WTC11 (cell line): ENCODE measurements at regions not wholly inside any gene's neighbourhood (a gene's known extent, or its start where the extent isn't known, plus 50 kb on each side); places are given as distances from the start of the nearest gene placed in this dataset.

Source experiments
- ATAC-seq: fragments of 200-7000 bp; cut with Tn5 transposase; 2 replicates; pipeline ENCODE4 v1.10.0; 2021; ENCODE audit warnings: mild to moderate bottlenecking, moderate library complexity
- CTCF ChIA-PET: fragments of 300-600 bp; sonication (Branson Sonifier 250); formaldehyde crosslinking; loops from one replicate; lab custom pipeline; 2021; ENCODE audit warnings: antibody characterized with exemption; lab: Charles Lee
- POLR2A ChIA-PET: fragments of 350-600 bp; sonication (Branson Sonifier 250); formaldehyde crosslinking; loops from one replicate; lab custom pipeline; 2021; ENCODE audit warnings: antibody characterized with exemption; lab: Charles Lee
- DNase-seq: peaks from one replicate; pipeline ENCODE4 v3.0.0; 2021; ENCODE audit warnings: low spot score
- H3K27ac Mint-ChIP-seq: 2 replicates; pipeline ENCODE4 v1.8.0; 2021; ENCODE audit warnings: mixed read lengths
- H3K27me3 Mint-ChIP-seq: 2 replicates; pipeline ENCODE4 v1.8.0; 2021; ENCODE audit warnings: low read depth, mild to moderate bottlenecking, moderate library complexity, mixed read lengths
- H3K36me3 Mint-ChIP-seq: 2 replicates; pipeline ENCODE4 v1.8.0; 2021; ENCODE audit warnings: mixed read lengths
- H3K4me1 Mint-ChIP-seq: 2 replicates; pipeline ENCODE4 v1.8.0; 2022; ENCODE audit warnings: mixed read lengths
- H3K4me3 Mint-ChIP-seq: 2 replicates; pipeline ENCODE4 v1.8.0; 2021; ENCODE audit warnings: mild to moderate bottlenecking, moderate library complexity, mixed read lengths
- H3K9me3 Mint-ChIP-seq: 2 replicates; pipeline ENCODE4 v1.8.0; 2021; ENCODE audit warnings: mixed read lengths
- GABPB1 ChIP-seq: sonication (generic); formaldehyde crosslinking; IDR thresholded peaks from 2 replicates; pipeline ENCODE4 v1.8.1; 2023; ENCODE audit warnings: mild to moderate bottlenecking, missing genetic modification reagents
- JAZF1 ChIP-seq: fragments of 250-450 bp; sonication (Bioruptor Pico); IDR thresholded peaks from 2 replicates; pipeline ENCODE4 v1.9.0; 2021; ENCODE audit warnings: moderate library complexity, mild to moderate bottlenecking, inconsistent platforms
- KAT7 ChIP-seq: sonication (generic); formaldehyde crosslinking; IDR thresholded peaks from 2 replicates; pipeline ENCODE4 v1.8.1; 2023; ENCODE audit warnings: missing genetic modification reagents, mild to moderate bottlenecking, borderline replicate concordance
- MXD4 ChIP-seq: fragments of 250-450 bp; sonication (Bioruptor Pico); IDR thresholded peaks from 2 replicates; pipeline ENCODE4 v1.8.0; 2021; ENCODE audit warnings: mild to moderate bottlenecking, moderate library complexity, borderline replicate concordance
- NR3C1 ChIP-seq: sonication (generic); formaldehyde crosslinking; conservative IDR thresholded peaks from 2 replicates; pipeline ENCODE4 v1.8.1; 2023; ENCODE audit warnings: low read depth, mild to moderate bottlenecking, missing genetic modification reagents
- SP1 ChIP-seq: sonication (generic); formaldehyde crosslinking; conservative IDR thresholded peaks from 2 replicates; pipeline ENCODE4 v1.8.1; 2022; ENCODE audit warnings: missing genetic modification reagents
- ZNF232 ChIP-seq: sonication (generic); formaldehyde crosslinking; IDR thresholded peaks from 2 replicates; pipeline ENCODE4 v1.8.0; 2022; ENCODE audit warnings: mild to moderate bottlenecking, missing genetic modification reagents
- ZNF317 ChIP-seq: sonication (generic); formaldehyde crosslinking; IDR thresholded peaks from 2 replicates; pipeline ENCODE4 v1.8.1; 2023; ENCODE audit warnings: low read depth, mild to moderate bottlenecking, moderate library complexity, missing genetic modification reagents, borderline replicate concordance
- TF ChIP-seq, protein P1 (sequence below): sonication (generic); formaldehyde crosslinking; IDR thresholded peaks from 2 replicates; pipeline ENCODE4 v1.8.0; 2022; ENCODE audit warnings: missing genetic modification reagents
- TF ChIP-seq, protein P2 (sequence below): sonication (generic); formaldehyde crosslinking; IDR thresholded peaks from 2 replicates; pipeline ENCODE4 v1.8.0; 2022; ENCODE audit warnings: mild to moderate bottlenecking, missing genetic modification reagents
- TF ChIP-seq, protein P3 (sequence below): sonication (generic); formaldehyde crosslinking; IDR thresholded peaks from 2 replicates; pipeline ENCODE4 v1.8.1; 2022; ENCODE audit warnings: missing genetic modification reagents, borderline replicate concordance
- TF ChIP-seq, protein P4 (sequence below): sonication (generic); formaldehyde crosslinking; IDR thresholded peaks from 2 replicates; pipeline ENCODE4 v1.8.1; 2023; ENCODE audit warnings: mild to moderate bottlenecking, missing genetic modification reagents
- TF ChIP-seq, protein P5 (sequence below): sonication (generic); formaldehyde crosslinking; conservative IDR thresholded peaks from 2 replicates; pipeline ENCODE4 v1.8.1; 2022; ENCODE audit warnings: mild to moderate bottlenecking, missing genetic modification reagents

DNA sequence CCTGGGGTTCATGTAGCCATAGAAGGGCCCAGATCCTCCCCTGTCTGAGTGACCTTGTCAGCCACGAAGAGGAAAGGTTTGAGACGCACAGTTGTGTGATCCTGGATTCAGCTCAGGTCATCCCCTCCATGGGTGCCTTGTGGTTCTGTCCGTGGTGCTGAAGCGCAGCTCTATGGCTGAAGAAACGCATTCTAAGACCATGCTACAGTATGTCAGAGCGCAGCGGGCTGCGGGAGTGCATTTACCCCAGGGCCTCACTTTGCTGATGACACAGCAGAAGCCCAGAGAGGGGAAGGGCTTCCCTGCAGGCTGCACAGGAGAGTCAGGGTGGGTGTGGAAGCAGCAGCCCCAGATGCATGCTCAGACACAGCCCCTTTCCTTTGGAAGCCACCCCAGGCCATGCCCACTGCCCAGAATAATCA, 68.8 kb upstream of the IQSEC1 start (continued):
- TF ChIP-seq, protein P1, sequence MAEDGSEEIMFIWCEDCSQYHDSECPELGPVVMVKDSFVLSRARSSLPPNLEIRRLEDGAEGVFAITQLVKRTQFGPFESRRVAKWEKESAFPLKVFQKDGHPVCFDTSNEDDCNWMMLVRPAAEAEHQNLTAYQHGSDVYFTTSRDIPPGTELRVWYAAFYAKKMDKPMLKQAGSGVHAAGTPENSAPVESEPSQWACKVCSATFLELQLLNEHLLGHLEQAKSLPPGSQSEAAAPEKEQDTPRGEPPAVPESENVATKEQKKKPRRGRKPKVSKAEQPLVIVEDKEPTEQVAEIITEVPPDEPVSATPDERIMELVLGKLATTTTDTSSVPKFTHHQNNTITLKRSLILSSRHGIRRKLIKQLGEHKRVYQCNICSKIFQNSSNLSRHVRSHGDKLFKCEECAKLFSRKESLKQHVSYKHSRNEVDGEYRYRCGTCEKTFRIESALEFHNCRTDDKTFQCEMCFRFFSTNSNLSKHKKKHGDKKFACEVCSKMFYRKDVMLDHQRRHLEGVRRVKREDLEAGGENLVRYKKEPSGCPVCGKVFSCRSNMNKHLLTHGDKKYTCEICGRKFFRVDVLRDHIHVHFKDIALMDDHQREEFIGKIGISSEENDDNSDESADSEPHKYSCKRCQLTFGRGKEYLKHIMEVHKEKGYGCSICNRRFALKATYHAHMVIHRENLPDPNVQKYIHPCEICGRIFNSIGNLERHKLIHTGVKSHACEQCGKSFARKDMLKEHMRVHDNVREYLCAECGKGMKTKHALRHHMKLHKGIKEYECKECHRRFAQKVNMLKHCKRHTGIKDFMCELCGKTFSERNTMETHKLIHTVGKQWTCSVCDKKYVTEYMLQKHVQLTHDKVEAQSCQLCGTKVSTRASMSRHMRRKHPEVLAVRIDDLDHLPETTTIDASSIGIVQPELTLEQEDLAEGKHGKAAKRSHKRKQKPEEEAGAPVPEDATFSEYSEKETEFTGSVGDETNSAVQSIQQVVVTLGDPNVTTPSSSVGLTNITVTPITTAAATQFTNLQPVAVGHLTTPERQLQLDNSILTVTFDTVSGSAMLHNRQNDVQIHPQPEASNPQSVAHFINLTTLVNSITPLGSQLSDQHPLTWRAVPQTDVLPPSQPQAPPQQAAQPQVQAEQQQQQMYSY (CRISPR knock-in tag), result no peak
- TF ChIP-seq, all 79 proteins: peak for 23

DNA sequence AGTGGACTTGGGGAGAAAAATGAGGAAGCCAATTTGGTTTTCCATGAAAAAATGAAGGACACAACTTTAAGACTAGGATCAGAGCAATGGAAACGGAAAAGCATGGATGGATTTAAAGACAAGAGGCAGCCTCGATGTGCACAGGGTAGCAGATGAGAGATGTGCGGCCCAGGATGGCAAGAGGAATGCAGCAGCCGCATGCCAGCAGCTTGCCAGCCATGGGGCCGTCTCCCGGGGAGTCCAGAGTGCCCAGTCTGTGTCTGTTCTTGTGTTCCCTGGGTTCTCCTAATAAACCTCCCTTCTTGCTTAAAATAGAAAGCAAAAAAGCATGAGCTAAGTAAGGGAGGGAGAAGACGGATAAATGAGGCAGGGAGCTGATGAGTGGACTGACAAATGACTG, 68.0 kb upstream of the IQSEC1 start:
- CTCF ChIA-PET, result interaction anchor here (0.8 to 2.7 kb wide), 6 partner anchors 9 to 507 kb away, joined by 3 to 22 read pairs (median 4); no protein-coding TSS in a partner anchor

DNA sequence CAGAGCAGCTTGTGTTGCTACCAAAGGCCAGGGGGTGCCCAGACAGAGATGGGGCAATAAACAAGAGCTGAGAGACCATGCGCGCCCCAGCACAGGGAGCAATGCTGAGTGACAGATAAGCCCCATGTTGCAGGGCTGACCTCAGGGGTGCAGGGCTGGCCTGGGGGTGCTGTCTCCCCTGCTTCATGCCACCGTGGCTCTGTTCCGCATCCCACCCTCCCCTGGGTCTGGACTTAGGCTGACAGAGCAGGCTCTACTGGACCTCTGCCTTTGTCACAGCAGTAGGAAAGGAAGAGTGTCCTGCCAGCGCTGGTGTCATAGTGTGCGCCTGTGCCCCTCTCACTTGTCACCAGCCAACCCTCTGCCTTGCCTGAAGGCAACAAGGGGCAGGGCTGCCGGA, 67.4 kb upstream of the IQSEC1 start:
- no peak for ATAC-seq
- TF ChIP-seq, protein P2, sequence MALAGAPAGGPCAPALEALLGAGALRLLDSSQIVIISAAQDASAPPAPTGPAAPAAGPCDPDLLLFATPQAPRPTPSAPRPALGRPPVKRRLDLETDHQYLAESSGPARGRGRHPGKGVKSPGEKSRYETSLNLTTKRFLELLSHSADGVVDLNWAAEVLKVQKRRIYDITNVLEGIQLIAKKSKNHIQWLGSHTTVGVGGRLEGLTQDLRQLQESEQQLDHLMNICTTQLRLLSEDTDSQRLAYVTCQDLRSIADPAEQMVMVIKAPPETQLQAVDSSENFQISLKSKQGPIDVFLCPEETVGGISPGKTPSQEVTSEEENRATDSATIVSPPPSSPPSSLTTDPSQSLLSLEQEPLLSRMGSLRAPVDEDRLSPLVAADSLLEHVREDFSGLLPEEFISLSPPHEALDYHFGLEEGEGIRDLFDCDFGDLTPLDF (CRISPR knock-in tag), result no peak
- TF ChIP-seq, protein P3, sequence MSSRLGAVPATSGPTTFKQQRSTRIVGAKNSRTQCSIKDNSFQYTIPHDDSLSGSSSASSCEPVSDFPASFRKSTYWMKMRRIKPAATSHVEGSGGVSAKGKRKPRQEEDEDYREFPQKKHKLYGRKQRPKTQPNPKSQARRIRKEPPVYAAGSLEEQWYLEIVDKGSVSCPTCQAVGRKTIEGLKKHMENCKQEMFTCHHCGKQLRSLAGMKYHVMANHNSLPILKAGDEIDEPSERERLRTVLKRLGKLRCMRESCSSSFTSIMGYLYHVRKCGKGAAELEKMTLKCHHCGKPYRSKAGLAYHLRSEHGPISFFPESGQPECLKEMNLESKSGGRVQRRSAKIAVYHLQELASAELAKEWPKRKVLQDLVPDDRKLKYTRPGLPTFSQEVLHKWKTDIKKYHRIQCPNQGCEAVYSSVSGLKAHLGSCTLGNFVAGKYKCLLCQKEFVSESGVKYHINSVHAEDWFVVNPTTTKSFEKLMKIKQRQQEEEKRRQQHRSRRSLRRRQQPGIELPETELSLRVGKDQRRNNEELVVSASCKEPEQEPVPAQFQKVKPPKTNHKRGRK, result no peak
- TF ChIP-seq MXD4 (no peak), JAZF1 (CRISPR knock-in tag) (no peak), ZNF317 (CRISPR knock-in tag) (no peak)
- no peaks in the 10 kb centered on the region for H3K36me3 Mint-ChIP-seq
- H3K4me3 Mint-ChIP-seq, result no peak overlapping the region
- ChIA-PET CTCF (interaction anchor here (2.7 kb wide), 1 partner anchor 48 kb away, joined by 22 read pairs; no protein-coding TSS in a partner anchor), POLR2A (no interaction called here)
- no peak overlapping the region for H3K27ac Mint-ChIP-seq
- no peaks in the 10 kb centered on the region for H3K9me3 Mint-ChIP-seq
- no peaks in the 10 kb centered on the region for H3K27me3 Mint-ChIP-seq
- H3K4me1 Mint-ChIP-seq, result peaks cover 17% of the 10 kb centered on the region
- no peak for DNase-seq

More for the DNA sequence above, 68.0 kb upstream of the IQSEC1 start:
- no peaks in the 10 kb centered on the region for H3K9me3 Mint-ChIP-seq
- TF ChIP-seq SP1 (CRISPR knock-in tag), result no peak
- TF ChIP-seq ZNF232 (CRISPR knock-in tag), result no peak
- TF ChIP-seq, protein P4, sequence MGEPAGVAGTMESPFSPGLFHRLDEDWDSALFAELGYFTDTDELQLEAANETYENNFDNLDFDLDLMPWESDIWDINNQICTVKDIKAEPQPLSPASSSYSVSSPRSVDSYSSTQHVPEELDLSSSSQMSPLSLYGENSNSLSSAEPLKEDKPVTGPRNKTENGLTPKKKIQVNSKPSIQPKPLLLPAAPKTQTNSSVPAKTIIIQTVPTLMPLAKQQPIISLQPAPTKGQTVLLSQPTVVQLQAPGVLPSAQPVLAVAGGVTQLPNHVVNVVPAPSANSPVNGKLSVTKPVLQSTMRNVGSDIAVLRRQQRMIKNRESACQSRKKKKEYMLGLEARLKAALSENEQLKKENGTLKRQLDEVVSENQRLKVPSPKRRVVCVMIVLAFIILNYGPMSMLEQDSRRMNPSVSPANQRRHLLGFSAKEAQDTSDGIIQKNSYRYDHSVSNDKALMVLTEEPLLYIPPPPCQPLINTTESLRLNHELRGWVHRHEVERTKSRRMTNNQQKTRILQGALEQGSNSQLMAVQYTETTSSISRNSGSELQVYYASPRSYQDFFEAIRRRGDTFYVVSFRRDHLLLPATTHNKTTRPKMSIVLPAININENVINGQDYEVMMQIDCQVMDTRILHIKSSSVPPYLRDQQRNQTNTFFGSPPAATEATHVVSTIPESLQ (CRISPR knock-in tag), result no peak
- TF ChIP-seq, protein P5, sequence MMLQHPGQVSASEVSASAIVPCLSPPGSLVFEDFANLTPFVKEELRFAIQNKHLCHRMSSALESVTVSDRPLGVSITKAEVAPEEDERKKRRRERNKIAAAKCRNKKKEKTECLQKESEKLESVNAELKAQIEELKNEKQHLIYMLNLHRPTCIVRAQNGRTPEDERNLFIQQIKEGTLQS (CRISPR knock-in tag), result no peak
- no peak for TF ChIP-seq KAT7 (CRISPR knock-in tag)
- no peak for TF ChIP-seq NR3C1
- TF ChIP-seq GABPB1 (CRISPR knock-in tag), result no peak
- POLR2A ChIA-PET, result no interaction called here
- DNase-seq, result no peak
- H3K27me3 Mint-ChIP-seq, result no peaks in the 10 kb centered on the region
- no peak overlapping the region for H3K27ac Mint-ChIP-seq
- no peak overlapping the region for H3K4me3 Mint-ChIP-seq
- H3K36me3 Mint-ChIP-seq, result no peaks in the 10 kb centered on the region
- no peak for ATAC-seq
- H3K4me1 Mint-ChIP-seq, result peaks cover 11% of the 10 kb centered on the region
